ENCODE measurements at regions not wholly inside any gene's neighbourhood (a gene's known extent, or its start where the extent isn't known, plus 50 kb on each side); places are given as distances from the start of the nearest gene placed in this dataset.
"Not testable (repeated sequence)": the region's sequence is repeated elsewhere in the genome, so short reads cannot be mapped to it uniquely, and the experiment has no call there.

GRCh38 chr12:93978553-93978952 is 169.8 kb upstream of the PLXNC1 start:
- no peak for DNase-seq (ENCODE audit: low read depth in 1 of 2, low spot score in 1 of 2)

- DNase-seq (ENCODE audit: low read depth in 1 of 2, low spot score in 1 of 2) = peak in 1 of 2 donors; percentile 6
Measured at GRCh38 chr12:93979189-93979588, 169.2 kb upstream of the PLXNC1 start.

- no peak for DNase-seq (ENCODE audit: low read depth in 1 of 2, low spot score in 1 of 2)
Measured at GRCh38 chr12:93980711-93981110, 167.7 kb upstream of the PLXNC1 start.

- DNase-seq (ENCODE audit: low read depth in 1 of 2, low spot score in 1 of 2) = no peak
Measured at GRCh38 chr12:93981411-93981810, 167.0 kb upstream of the PLXNC1 start.

GRCh38 chr12:93982771-93983315 is 165.5 kb upstream of the PLXNC1 start:
- DNase-seq (ENCODE audit: low read depth in 1 of 2, low spot score in 1 of 2) = peak in 1 of 2 donors; percentile 44

- no peak for DNase-seq (ENCODE audit: low read depth in 1 of 2, low spot score in 1 of 2)
Measured at GRCh38 chr12:93984005-93984404, 164.4 kb upstream of the PLXNC1 start.

- no peak for DNase-seq (ENCODE audit: low read depth in 1 of 2, low spot score in 1 of 2)
Measured at GRCh38 chr12:93989949-93990348, 158.4 kb upstream of the PLXNC1 start.

GRCh38 chr12:93990832-93991803 is 157.3 kb upstream of the PLXNC1 start:
- DNase-seq (ENCODE audit: low read depth in 1 of 2, low spot score in 1 of 2) = no peak

GRCh38 chr12:93991829-93992461 is 156.4 kb upstream of the PLXNC1 start:
- DNase-seq (ENCODE audit: low read depth in 1 of 2, low spot score in 1 of 2) = no peak

GRCh38 chr12:93994721-93995120 is 153.7 kb upstream of the PLXNC1 start:
- no peak for DNase-seq (ENCODE audit: low read depth in 1 of 2, low spot score in 1 of 2)

GRCh38 chr12:93996321-93996720 is 152.1 kb upstream of the PLXNC1 start:
- no peak for DNase-seq (ENCODE audit: low read depth in 1 of 2, low spot score in 1 of 2)

GRCh38 chr12:94001691-94002090 is 146.7 kb upstream of the PLXNC1 start:
- DNase-seq (ENCODE audit: low read depth in 1 of 2, low spot score in 1 of 2) = no peak

GRCh38 chr12:94002925-94003324 is 145.5 kb upstream of the PLXNC1 start:
- not testable (repeated sequence) for DNase-seq (ENCODE audit: low read depth in 1 of 2, low spot score in 1 of 2)

- peak in 1 of 2 donors; percentile 14 for DNase-seq (ENCODE audit: low read depth in 1 of 2, low spot score in 1 of 2)
Measured at GRCh38 chr12:94007833-94008232, 140.5 kb upstream of the PLXNC1 start.

- DNase-seq (ENCODE audit: low read depth in 1 of 2, low spot score in 1 of 2) = no peak
Measured at GRCh38 chr12:94010307-94010706, 138.1 kb upstream of the PLXNC1 start.

- DNase-seq (ENCODE audit: low read depth in 1 of 2, low spot score in 1 of 2) = no peak
Measured at GRCh38 chr12:94012071-94012470, 136.3 kb upstream of the PLXNC1 start.

GRCh38 chr12:94012590-94012989 is 135.8 kb upstream of the PLXNC1 start:
- DNase-seq (ENCODE audit: low read depth in 1 of 2, low spot score in 1 of 2) = no peak

- DNase-seq (ENCODE audit: low read depth in 1 of 2, low spot score in 1 of 2) = not testable (repeated sequence)
Measured at GRCh38 chr12:94017247-94017646, 131.1 kb upstream of the PLXNC1 start.

GRCh38 chr12:94020335-94020734 is 128.0 kb upstream of the PLXNC1 start:
- DNase-seq (ENCODE audit: low read depth in 1 of 2, low spot score in 1 of 2) = no peak

GRCh38 chr12:94023879-94024278 is 124.5 kb upstream of the PLXNC1 start:
- DNase-seq (ENCODE audit: low read depth in 1 of 2, low spot score in 1 of 2) = no peak

GRCh38 chr12:94025068-94025467 is 123.3 kb upstream of the PLXNC1 start:
- no peak for DNase-seq (ENCODE audit: low read depth in 1 of 2, low spot score in 1 of 2)

GRCh38 chr12:94025756-94026155 is 122.6 kb upstream of the PLXNC1 start:
- DNase-seq (ENCODE audit: low read depth in 1 of 2, low spot score in 1 of 2) = no peak
